ENCODE measurements at regions not wholly inside any gene's neighbourhood (a gene's known extent, or its start where the extent isn't known, plus 50 kb on each side); places are given as distances from the start of the nearest gene placed in this dataset.

- no peak for DNase-seq
- Histone ChIP-seq H3K9ac (ENCODE audit: insufficient read depth in 1 of 2, low read length in 2 of 2) (no peak overlapping the region), H3K27me3 (ENCODE audit: control insufficient read depth in 3 of 3, insufficient read depth in 3 of 3, low read length in 2 of 3) (peaks cover 0 to 3% (median 0%) of the 10 kb centered on the region in 3 donors), H3K27ac (ENCODE audit: low read depth in 1 of 2, low read length in 1 of 2) (no peak overlapping the region), H3K9me3 (ENCODE audit: control insufficient read depth in 4 of 4, insufficient read depth in 3 of 4, low read length in 3 of 4) (no peaks in the 10 kb centered on the region), H3K36me3 (ENCODE audit: control insufficient read depth in 4 of 4, insufficient read depth in 4 of 4, low read length in 4 of 4) (no peaks in the 10 kb centered on the region), H3K4me1 (ENCODE audit: control insufficient read depth in 5 of 5, insufficient read depth in 5 of 5, low read length in 5 of 5) (no peaks in the 10 kb centered on the region), H3K4me3 (no peak overlapping the region)
- TF ChIP-seq CTCF (IDR thresholded peaks at IDR 0.05; ENCODE audit: control extremely low read depth, extremely low read depth): no peak
- WGBS, 2 donors: 85 to 96% methylated on average over 2 of the region's 2 CpGs
- ATAC-seq (ENCODE audit: insufficient read depth, low FRiP score): no peak
Observed at GRCh38 chr9:99573886-99574285, 247.8 kb upstream of the NR4A3 start.

- H3K27me3 ChIP-seq (ENCODE audit: control insufficient read depth in 3 of 3, insufficient read depth in 3 of 3, low read length in 2 of 3): peaks cover 0 to 3% (median 0%) of the 10 kb centered on the region in 3 donors
- H3K9ac ChIP-seq (ENCODE audit: insufficient read depth in 1 of 2, low read length in 2 of 2): no peak overlapping the region
- TF ChIP-seq CTCF (IDR thresholded peaks at IDR 0.05; ENCODE audit: control extremely low read depth, extremely low read depth): no peak
- H3K36me3 ChIP-seq (ENCODE audit: control insufficient read depth in 4 of 4, insufficient read depth in 4 of 4, low read length in 4 of 4): no peaks in the 10 kb centered on the region
- 80 to 89% methylated on average over 4 of the region's 4 CpGs for WGBS, 2 donors
- H3K4me1 ChIP-seq (ENCODE audit: control insufficient read depth in 5 of 5, insufficient read depth in 5 of 5, low read length in 5 of 5): no peaks in the 10 kb centered on the region
- ATAC-seq (ENCODE audit: insufficient read depth, low FRiP score) (no peak), DNase-seq (no peak)
- H3K27ac ChIP-seq (ENCODE audit: low read depth in 1 of 2, low read length in 1 of 2): no peak overlapping the region
- H3K9me3 ChIP-seq (ENCODE audit: control insufficient read depth in 4 of 4, insufficient read depth in 3 of 4, low read length in 3 of 4): no peaks in the 10 kb centered on the region
- no peak overlapping the region for H3K4me3 ChIP-seq
Observed at GRCh38 chr9:99576002-99576401, 245.7 kb upstream of the NR4A3 start.

- no peak for TF ChIP-seq CTCF (IDR thresholded peaks at IDR 0.05; ENCODE audit: control extremely low read depth, extremely low read depth)
- H3K4me3 ChIP-seq: no peak overlapping the region
- H3K27ac ChIP-seq (ENCODE audit: low read depth in 1 of 2, low read length in 1 of 2): no peak overlapping the region
- no peak for ATAC-seq (ENCODE audit: insufficient read depth, low FRiP score)
- H3K27me3 ChIP-seq (ENCODE audit: control insufficient read depth in 3 of 3, insufficient read depth in 3 of 3, low read length in 2 of 3): peaks cover 0 to 3% (median 0%) of the 10 kb centered on the region in 3 donors
- no peaks in the 10 kb centered on the region for H3K4me1 ChIP-seq (ENCODE audit: control insufficient read depth in 5 of 5, insufficient read depth in 5 of 5, low read length in 5 of 5)
- H3K9ac ChIP-seq (ENCODE audit: insufficient read depth in 1 of 2, low read length in 2 of 2): no peak overlapping the region
- no peaks in the 10 kb centered on the region for H3K9me3 ChIP-seq (ENCODE audit: control insufficient read depth in 4 of 4, insufficient read depth in 3 of 4, low read length in 3 of 4)
- 82 to 90% methylated on average over 3 of the region's 3 CpGs for WGBS, 2 donors
- DNase-seq: no peak
- no peaks in the 10 kb centered on the region for H3K36me3 ChIP-seq (ENCODE audit: control insufficient read depth in 4 of 4, insufficient read depth in 4 of 4, low read length in 4 of 4)
Observed at GRCh38 chr9:99576876-99577275, 244.8 kb upstream of the NR4A3 start.

- H3K9ac ChIP-seq (ENCODE audit: insufficient read depth in 1 of 2, low read length in 2 of 2): no peak overlapping the region
- DNase-seq (no peak), ATAC-seq (ENCODE audit: insufficient read depth, low FRiP score) (no peak)
- WGBS, 2 donors: 88 to 93% methylated on average over 2 of the region's 2 CpGs
- H3K4me3 ChIP-seq: no peak overlapping the region
- peaks cover 0 to 2% (median 0%) of the 10 kb centered on the region in 3 donors for H3K27me3 ChIP-seq (ENCODE audit: control insufficient read depth in 3 of 3, insufficient read depth in 3 of 3, low read length in 2 of 3)
- TF ChIP-seq CTCF (IDR thresholded peaks at IDR 0.05; ENCODE audit: control extremely low read depth, extremely low read depth): no peak
- H3K4me1 ChIP-seq (ENCODE audit: control insufficient read depth in 5 of 5, insufficient read depth in 5 of 5, low read length in 5 of 5): no peaks in the 10 kb centered on the region
- no peaks in the 10 kb centered on the region for H3K36me3 ChIP-seq (ENCODE audit: control insufficient read depth in 4 of 4, insufficient read depth in 4 of 4, low read length in 4 of 4)
- H3K9me3 ChIP-seq (ENCODE audit: control insufficient read depth in 4 of 4, insufficient read depth in 3 of 4, low read length in 3 of 4): no peaks in the 10 kb centered on the region
- H3K27ac ChIP-seq (ENCODE audit: low read depth in 1 of 2, low read length in 1 of 2): no peak overlapping the region
Observed at GRCh38 chr9:99577351-99577750, 244.3 kb upstream of the NR4A3 start.
